GM12873 (cell line): ENCODE measurements at regions not wholly inside any gene's neighbourhood (a gene's known extent, or its start where the extent isn't known, plus 50 kb on each side); places are given as distances from the start of the nearest gene placed in this dataset.

Source experiments
- TF ChIP-seq, protein P1 (sequence below): IDR thresholded peaks from 2 replicates; pipeline ENCODE4 v1.5.1; 2012; ENCODE audit warnings: low read depth, mild to moderate bottlenecking, moderate library complexity, low read length, control low read depth; ENCODE audit not compliant: insufficient read depth; ENCODE audit errors: missing control alignments

- TF ChIP-seq, protein P1, sequence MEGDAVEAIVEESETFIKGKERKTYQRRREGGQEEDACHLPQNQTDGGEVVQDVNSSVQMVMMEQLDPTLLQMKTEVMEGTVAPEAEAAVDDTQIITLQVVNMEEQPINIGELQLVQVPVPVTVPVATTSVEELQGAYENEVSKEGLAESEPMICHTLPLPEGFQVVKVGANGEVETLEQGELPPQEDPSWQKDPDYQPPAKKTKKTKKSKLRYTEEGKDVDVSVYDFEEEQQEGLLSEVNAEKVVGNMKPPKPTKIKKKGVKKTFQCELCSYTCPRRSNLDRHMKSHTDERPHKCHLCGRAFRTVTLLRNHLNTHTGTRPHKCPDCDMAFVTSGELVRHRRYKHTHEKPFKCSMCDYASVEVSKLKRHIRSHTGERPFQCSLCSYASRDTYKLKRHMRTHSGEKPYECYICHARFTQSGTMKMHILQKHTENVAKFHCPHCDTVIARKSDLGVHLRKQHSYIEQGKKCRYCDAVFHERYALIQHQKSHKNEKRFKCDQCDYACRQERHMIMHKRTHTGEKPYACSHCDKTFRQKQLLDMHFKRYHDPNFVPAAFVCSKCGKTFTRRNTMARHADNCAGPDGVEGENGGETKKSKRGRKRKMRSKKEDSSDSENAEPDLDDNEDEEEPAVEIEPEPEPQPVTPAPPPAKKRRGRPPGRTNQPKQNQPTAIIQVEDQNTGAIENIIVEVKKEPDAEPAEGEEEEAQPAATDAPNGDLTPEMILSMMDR, result no peak
Measured at GRCh38 chr2:220371211-220371610, 743.8 kb downstream of the SLC4A3 start.

DNA sequence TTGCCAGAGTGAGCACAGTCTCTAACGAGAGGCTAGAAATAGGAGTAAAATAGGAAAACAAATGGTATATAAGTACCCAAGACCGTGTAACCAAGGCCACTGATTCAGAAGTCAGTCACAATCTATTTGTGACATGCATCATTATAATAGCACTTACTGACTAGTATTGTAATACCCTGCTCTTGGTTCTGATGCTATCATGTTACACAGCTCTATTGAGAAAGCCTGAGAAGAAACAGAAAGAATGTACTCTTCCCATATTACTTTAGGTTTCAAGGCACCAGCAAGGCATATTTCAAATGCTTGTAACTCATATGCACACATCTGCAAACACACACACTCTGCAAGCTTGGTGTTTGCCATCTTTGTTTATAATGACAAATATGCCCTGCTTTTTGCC is 746.4 kb downstream of the SLC4A3 start:
- TF ChIP-seq, protein P1, result no peak

DNA sequence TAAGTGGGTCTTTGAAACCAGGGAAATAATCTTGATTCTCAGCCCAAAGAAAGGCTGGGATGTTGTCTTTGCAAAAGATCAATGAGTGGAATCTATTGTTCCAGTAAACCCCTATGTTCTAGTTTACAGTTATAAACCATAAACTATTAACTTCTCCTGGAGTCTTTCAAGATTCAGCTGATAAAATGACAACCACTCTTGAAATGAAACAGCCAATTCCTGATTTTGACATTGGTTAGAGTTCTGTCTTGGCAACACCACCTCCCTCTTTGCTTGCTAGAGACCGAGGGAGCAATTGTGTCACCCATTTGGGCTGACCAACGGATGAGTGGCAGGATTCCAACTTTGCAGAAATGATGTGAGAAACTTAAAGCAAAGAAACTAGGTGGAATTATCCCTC is 746.9 kb downstream of the SLC4A3 start:
- TF ChIP-seq, protein P1, result no peak

GRCh38 chr2:220377482-220378155 is 750.2 kb downstream of the SLC4A3 start:
- TF ChIP-seq, protein P1, result no peak

GRCh38 chr2:220393711-220394110 is 766.3 kb downstream of the SLC4A3 start:
- TF ChIP-seq, protein P1, result no peak

GRCh38 chr2:220394433-220394832 is 767.0 kb downstream of the SLC4A3 start:
- TF ChIP-seq, protein P1, result no peak

GRCh38 chr2:220396287-220396686 is 768.9 kb downstream of the SLC4A3 start:
- TF ChIP-seq, protein P1, result no peak
